HUES64 (cell line): ENCODE measurements at regions not wholly inside any gene's neighbourhood (a gene's known extent, or its start where the extent isn't known, plus 50 kb on each side); places are given as distances from the start of the nearest gene placed in this dataset.

Experiments used
- H3K27ac ChIP-seq: 2 replicates; pipeline ENCODE4 v1.7.0; 2013; ENCODE audit warnings: low read depth, low read length, inconsistent platforms
- H3K27me3 ChIP-seq: 2 replicates; pipeline ENCODE4 v1.6.1; 2013; ENCODE audit warnings: mild to moderate bottlenecking, low read length; ENCODE audit not compliant: insufficient read depth
- H3K36me3 ChIP-seq: 2 replicates; pipeline ENCODE4 v1.6.1; 2013; ENCODE audit warnings: mild to moderate bottlenecking, low read length; ENCODE audit not compliant: insufficient read depth
- H3K4me1 ChIP-seq: 2 replicates; pipeline ENCODE4 v1.6.1; 2013; ENCODE audit warnings: mild to moderate bottlenecking, low read length, moderate library complexity; ENCODE audit not compliant: insufficient read depth
- H3K4me3 ChIP-seq: 2 replicates; pipeline ENCODE4 v1.5.1; 2013; ENCODE audit warnings: mild to moderate bottlenecking, low read length, moderate library complexity
- H3K9ac ChIP-seq: 2 replicates; pipeline ENCODE4 v1.6.1; 2013; ENCODE audit warnings: mild to moderate bottlenecking, low read depth, low read length
- H3K9me3 ChIP-seq: 2 replicates; pipeline ENCODE4 v1.6.1; 2013; ENCODE audit warnings: low read depth, low read length; ENCODE audit not compliant: insufficient read depth
- WGBS: fragments of 150-250, 120-280 bp; methylation state at CpG from one replicate; pipeline ENCODE4 v1.1.7; 2013; ENCODE audit warnings: missing lambda C conversion rate; 5-methylcytosine and 5-hydroxymethylcytosine counted together

GRCh38 chr3:72238801-72239200 is 453.9 kb upstream of the PROK2 start:
- Histone ChIP-seq H3K27ac (no peak overlapping the region), H3K36me3 (no peaks in the 10 kb centered on the region), H3K27me3 (no peaks in the 10 kb centered on the region), H3K4me3 (no peak overlapping the region), H3K9ac (no peak overlapping the region), H3K4me1 (no peaks in the 10 kb centered on the region), H3K9me3 (no peaks in the 10 kb centered on the region)
- 89% methylated on average over 3 of the region's 3 CpGs for WGBS

DNA sequence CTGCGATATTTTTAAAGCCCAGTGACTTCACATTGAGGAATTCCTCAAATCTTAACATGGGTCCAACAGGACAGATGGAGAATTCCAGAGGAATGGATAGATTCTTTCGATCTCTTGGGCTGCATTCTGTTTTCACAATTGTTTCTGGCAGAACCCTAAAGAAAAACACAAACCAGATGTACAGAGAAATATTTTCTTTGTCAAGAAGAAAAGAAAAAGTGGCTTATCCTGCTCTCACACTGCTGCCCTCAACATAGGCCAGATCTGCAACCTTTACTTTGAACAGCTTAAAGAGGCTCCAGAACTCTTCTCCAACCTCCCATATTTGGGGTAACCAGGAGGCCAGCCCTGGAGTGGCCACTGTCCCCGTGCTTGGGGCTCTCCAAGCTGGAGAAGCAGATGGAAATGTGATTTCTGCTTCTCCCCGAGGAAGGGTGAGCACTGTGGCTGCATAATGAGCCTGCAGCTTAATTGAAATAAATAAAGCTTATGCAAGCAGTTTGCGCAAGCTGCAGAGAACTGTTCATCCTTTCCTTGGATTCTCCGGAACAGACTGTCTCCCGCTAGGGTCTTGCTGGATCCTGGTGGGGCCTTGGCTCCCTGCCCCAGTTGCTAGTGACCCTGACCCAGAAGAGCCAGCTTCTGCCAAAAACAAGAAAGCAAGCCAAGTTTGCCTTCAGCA is 453.2 kb upstream of the PROK2 start:
- Histone ChIP-seq H3K9me3 (no peaks in the 10 kb centered on the region), H3K27ac (no peak overlapping the region), H3K27me3 (no peaks in the 10 kb centered on the region), H3K4me1 (no peaks in the 10 kb centered on the region), H3K4me3 (no peak overlapping the region), H3K36me3 (no peaks in the 10 kb centered on the region), H3K9ac (no peak overlapping the region)
- WGBS: 96% methylated on average over 7 of the region's 7 CpGs

DNA sequence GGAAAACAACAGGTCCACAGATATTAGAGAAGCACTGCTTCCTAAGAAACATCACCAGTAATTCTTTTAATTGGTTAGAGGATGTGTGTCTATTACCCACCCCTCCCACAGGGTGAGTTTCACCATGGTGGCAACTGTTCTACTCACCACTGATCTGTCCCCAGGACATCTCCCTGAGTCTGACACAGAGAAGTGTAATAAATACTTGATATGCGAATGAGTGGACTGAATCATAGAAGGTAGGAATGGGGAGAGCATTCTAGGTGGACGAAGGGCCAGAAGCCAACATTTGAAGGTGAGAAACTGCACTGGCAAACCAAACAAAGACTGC is 452.7 kb upstream of the PROK2 start:
- Histone ChIP-seq H3K27ac (no peak overlapping the region), H3K4me3 (no peak overlapping the region), H3K9me3 (no peaks in the 10 kb centered on the region), H3K36me3 (no peaks in the 10 kb centered on the region), H3K9ac (no peak overlapping the region), H3K27me3 (no peaks in the 10 kb centered on the region), H3K4me1 (no peaks in the 10 kb centered on the region)
- WGBS: 92% methylated on average over 2 of the region's 2 CpGs

DNA sequence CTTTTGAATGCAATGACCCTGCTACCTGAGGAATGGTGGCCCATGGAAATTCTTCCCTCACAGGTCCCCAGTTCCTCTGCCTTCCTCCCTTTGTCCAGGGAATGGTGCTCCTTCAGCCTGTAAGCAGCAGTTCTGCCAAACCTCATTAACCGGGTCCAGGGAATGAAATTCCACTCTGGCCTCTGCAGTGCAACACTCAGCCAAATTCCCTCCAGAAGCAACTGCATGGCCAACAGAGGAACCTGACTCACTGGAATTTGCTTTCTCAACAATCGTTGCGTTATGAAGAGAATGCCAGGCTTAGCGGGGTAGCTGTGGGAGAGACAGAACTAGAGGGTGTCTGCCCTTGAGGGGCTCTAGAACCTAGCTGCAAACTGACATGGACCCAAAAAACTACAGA is 449.4 kb upstream of the PROK2 start:
- Histone ChIP-seq H3K4me3 (no peak overlapping the region), H3K27me3 (no peaks in the 10 kb centered on the region), H3K36me3 (no peaks in the 10 kb centered on the region), H3K9me3 (no peaks in the 10 kb centered on the region), H3K27ac (no peak overlapping the region), H3K9ac (no peak overlapping the region), H3K4me1 (no peaks in the 10 kb centered on the region)
- WGBS: 94% methylated on average over 4 of the region's 4 CpGs

DNA sequence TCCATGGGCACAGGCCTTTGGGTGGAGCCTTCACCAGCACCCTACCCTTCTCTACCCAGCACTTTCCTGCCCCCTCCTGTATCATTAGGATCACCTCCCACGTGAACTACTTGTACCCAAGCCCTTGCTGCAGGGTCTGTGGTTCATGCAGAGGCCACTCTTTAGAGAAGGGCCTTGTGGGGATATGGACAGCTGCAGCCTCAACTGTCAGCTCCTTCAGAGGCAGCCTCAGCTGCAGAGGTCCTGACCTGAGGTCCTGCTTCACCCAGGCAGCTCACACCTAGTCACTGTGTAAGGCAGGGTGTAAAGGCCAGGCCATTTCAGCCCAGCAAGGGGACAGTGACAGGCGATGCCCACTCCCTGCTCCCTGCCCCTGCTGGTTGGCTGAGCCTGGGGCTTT is 448.6 kb upstream of the PROK2 start:
- Histone ChIP-seq H3K27me3 (no peaks in the 10 kb centered on the region), H3K4me1 (no peaks in the 10 kb centered on the region), H3K9me3 (no peaks in the 10 kb centered on the region), H3K27ac (no peak overlapping the region), H3K4me3 (no peak overlapping the region), H3K9ac (no peak overlapping the region), H3K36me3 (no peaks in the 10 kb centered on the region)
- 91% methylated on average over 2 of the region's 2 CpGs for WGBS

GRCh38 chr3:72232777-72233176 is 447.8 kb upstream of the PROK2 start:
- Histone ChIP-seq H3K9me3 (no peaks in the 10 kb centered on the region), H3K4me1 (no peaks in the 10 kb centered on the region), H3K4me3 (no peak overlapping the region), H3K36me3 (no peaks in the 10 kb centered on the region), H3K9ac (no peak overlapping the region), H3K27ac (no peak overlapping the region), H3K27me3 (no peaks in the 10 kb centered on the region)
- WGBS: 88% methylated on average over 6 of the region's 6 CpGs

- H3K27me3 ChIP-seq: no peaks in the 10 kb centered on the region
- H3K4me3 ChIP-seq: no peak overlapping the region
- WGBS: 97% methylated on average over 4 of the region's 4 CpGs
- no peaks in the 10 kb centered on the region for H3K36me3 ChIP-seq
- no peak overlapping the region for H3K9ac ChIP-seq
- H3K9me3 ChIP-seq: no peaks in the 10 kb centered on the region
- H3K4me1 ChIP-seq: no peaks in the 10 kb centered on the region
- H3K27ac ChIP-seq: no peak overlapping the region
These were observed 447.4 kb upstream of the PROK2 start for GRCh38 chr3:72232331-72232730.

DNA sequence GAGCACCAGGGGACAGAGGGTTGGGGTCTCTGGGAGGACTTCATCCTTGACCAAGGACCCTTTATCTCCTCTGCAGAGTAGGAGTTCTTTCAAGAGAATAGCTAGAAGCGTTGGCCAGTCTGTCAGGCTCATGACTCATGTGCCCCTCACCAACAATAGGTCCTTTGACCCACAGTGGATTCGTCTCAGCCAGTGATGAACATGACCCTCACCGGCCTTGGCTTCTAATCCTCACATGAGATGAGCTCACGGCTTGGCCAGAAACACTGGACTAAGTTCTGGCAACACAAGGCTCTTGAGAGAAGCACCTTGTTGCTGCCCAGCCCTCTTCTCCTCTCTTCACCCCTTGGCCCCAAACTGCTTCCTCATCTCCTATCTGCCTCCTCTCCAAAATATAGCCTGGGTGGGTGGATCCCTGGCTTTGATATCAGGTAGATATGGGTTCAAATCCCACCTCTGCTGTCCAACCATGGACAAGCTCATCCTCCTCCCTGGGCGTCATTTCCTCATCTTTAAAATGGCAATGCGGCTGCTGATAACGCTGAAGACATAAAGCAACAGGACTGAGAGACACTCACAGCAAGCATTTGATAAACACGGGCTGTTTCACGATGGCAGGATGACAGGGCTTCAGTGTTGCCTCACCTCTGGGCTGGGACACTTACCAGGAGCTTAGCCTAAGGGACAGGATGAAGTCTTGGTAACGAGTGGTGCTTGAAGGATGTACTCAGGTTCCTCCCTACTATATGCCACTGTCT is 446.7 kb upstream of the PROK2 start:
- 90% methylated on average over 10 of the region's 10 CpGs for WGBS
- H3K27ac ChIP-seq: no peak overlapping the region
- no peaks in the 10 kb centered on the region for H3K36me3 ChIP-seq
- H3K9ac ChIP-seq: no peak overlapping the region
- H3K9me3 ChIP-seq: no peaks in the 10 kb centered on the region
- H3K27me3 ChIP-seq: no peaks in the 10 kb centered on the region
- H3K4me1 ChIP-seq: no peaks in the 10 kb centered on the region
- H3K4me3 ChIP-seq: no peak overlapping the region

DNA sequence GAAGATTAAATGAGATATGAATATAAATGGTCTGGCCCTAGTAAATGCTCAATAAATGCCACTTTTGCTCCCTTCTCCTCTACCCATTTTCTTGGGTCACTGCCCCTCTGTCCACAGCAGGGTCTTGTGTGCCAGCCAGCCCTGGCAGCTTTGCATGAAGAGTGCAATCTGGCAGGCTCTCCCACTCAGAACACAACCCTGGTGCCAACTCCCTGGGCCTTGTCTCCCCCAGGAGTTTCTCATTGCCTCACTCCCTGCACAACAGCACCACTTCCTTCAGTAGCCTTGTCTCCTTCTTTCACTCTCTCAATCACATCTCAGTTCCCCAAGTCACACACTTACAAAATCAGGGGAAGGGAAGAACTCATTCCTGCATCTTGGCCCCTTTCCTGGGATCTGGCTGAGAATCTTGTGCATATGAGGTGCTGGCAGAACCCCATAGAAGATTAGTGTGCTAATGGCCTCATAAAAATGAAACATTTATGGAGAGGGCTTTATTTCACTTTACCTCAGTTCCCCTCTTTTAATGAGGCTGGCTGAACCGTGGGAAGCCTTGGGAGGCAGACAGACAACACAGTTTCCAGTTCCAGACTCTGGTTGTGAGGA is 445.9 kb upstream of the PROK2 start:
- Histone ChIP-seq H3K9me3 (peaks cover 4% of the 10 kb centered on the region), H3K4me3 (no peak overlapping the region), H3K36me3 (no peaks in the 10 kb centered on the region), H3K27ac (no peak overlapping the region), H3K4me1 (no peaks in the 10 kb centered on the region), H3K27me3 (no peaks in the 10 kb centered on the region), H3K9ac (no peak overlapping the region)
- WGBS: 95% methylated on average over 1 of the region's 1 CpG

GRCh38 chr3:72229952-72230351 is 445.0 kb upstream of the PROK2 start:
- no peaks in the 10 kb centered on the region for H3K4me1 ChIP-seq
- H3K36me3 ChIP-seq: no peaks in the 10 kb centered on the region
- no peaks in the 10 kb centered on the region for H3K27me3 ChIP-seq
- no peak overlapping the region for H3K4me3 ChIP-seq
- H3K9ac ChIP-seq: no peak overlapping the region
- peaks cover 14% of the 10 kb centered on the region for H3K9me3 ChIP-seq
- 100% methylated on average over 4 of the region's 4 CpGs for WGBS
- H3K27ac ChIP-seq: no peak overlapping the region

- Histone ChIP-seq H3K4me3 (no peak overlapping the region), H3K9ac (no peak overlapping the region), H3K27ac (no peak overlapping the region), H3K9me3 (peaks cover 28% of the 10 kb centered on the region), H3K4me1 (no peaks in the 10 kb centered on the region), H3K27me3 (no peaks in the 10 kb centered on the region), H3K36me3 (no peaks in the 10 kb centered on the region)
- WGBS: 87% methylated on average over 5 of the region's 5 CpGs
These were observed 442.6 kb upstream of the PROK2 start for GRCh38 chr3:72227486-72228070.
